Muscle of back (tissue), 3 donors: ENCODE measurements at regions not wholly inside any gene's neighbourhood (a gene's known extent, or its start where the extent isn't known, plus 50 kb on each side); places are given as distances from the start of the nearest gene placed in this dataset.

Experiments used
- DNase-seq, 3 donors: peaks; one replicate each; pipeline versions ENCODE4 v3.0.0 to v3.0.0-alpha.2; 2013

DNA sequence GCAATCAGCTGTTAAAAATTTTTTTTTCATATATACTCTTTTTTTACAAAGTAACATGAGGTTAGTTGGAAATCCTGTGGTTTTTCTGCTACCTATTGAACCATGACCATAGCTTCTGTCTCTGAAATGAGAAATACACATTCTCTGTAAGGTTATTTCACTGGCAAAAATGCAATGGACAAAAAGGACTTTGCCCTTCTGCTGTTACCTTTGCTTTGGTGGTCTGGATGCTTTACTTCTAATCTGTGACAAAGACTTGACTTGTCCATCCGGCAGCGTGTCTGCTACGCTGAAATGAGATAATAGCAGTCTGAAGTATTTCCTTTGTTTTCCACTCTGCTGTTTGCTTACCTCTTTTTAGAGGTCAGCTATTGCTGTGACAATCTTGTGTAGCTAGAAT is 412.8 kb downstream of the SLITRK6 start:
- peak in 2 of 3 donors; percentile 7 to 22 for DNase-seq

GRCh38 chr13:85383291-85383690 is 415.9 kb downstream of the SLITRK6 start:
- DNase-seq, result no peak

DNA sequence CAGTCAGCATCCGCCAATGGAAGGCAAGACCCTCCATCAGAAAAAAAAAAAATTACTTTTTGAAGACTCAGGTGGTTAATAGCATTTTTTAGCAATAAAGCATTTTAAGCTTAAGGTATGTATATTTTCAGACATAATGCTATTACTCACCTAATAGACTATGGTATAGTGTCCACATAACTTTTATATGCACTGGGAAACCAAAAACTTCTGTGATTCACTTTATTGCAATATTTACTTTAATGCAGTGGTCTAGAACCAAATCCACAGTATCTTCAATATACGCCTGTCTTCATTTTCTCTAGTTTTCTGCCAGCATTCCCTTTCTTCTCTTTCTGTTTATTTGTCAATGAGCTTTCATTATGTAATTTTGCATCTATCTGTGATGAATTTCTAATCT is 418.1 kb downstream of the SLITRK6 start:
- no peak for DNase-seq

- no peak for DNase-seq
These were observed 419.2 kb downstream of the SLITRK6 start for GRCh38 chr13:85379991-85380390.

DNA sequence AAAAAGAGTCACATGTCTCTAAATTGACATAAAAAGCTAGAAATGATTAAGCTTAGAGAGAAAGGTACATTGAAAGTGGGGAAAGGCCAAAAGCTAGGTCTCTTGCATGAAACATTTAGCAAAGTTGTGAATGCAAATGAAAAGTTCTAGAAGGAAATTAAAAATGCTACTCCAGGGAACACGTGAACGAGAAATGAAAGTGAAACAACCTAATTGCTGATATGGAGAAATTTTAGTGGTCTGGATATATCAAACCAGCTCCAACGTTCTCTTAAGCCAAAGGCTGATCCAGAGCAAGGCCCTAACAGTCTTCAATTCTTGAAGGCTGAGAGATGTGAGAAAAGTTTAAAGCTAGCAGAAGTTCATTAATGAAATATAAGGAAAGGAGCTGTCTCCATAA is 419.8 kb downstream of the SLITRK6 start:
- no peak for DNase-seq

- DNase-seq, result no peak
These were observed 421.4 kb downstream of the SLITRK6 start for GRCh38 chr13:85377783-85378182.

GRCh38 chr13:85373322-85373721 is 425.9 kb downstream of the SLITRK6 start:
- no peak for DNase-seq

GRCh38 chr13:85371254-85371653 is 428.0 kb downstream of the SLITRK6 start:
- DNase-seq, result no peak

DNA sequence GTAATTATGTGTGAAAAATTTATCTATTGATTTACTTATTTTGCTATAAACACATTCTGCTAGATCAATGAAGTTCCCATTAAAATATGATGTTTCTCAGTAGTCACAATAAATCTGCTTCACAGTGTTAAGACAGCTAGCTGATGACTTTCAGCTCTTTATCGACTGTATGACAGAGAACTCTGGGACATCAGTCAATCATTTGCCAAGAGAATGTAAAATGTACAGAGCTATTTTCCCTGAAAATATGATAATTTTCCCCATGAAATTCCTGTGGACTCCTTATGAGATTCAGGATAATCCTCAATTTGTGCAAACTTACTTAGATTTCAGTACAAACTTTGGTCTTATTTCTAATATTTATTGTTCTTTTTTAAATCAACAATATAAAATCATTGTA is 430.5 kb downstream of the SLITRK6 start:
- no peak for DNase-seq

DNA sequence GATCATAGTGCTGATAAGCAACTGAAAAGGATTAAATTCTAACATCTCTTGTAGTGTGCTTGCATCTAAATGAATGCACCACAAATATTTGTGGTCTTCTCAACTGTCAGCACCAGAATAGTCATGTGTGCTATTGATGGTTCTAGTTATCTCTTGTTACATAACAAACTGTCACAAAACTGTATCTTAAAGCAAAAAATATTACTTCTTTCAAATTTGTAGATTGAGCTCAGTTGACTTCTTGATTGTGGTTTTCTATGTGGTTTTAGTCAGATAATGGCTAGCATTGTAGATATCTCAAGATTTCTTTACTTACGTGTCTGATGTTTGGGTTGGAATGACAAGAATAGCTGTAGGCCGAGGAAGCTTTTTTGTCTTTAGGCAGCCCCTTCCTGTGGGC is 431.3 kb downstream of the SLITRK6 start:
- DNase-seq, result peak in 1 of 3 donors; percentile 14

- peak in 1 of 3 donors; percentile 27 for DNase-seq
These were observed 432.3 kb downstream of the SLITRK6 start for GRCh38 chr13:85366759-85367417.

DNA sequence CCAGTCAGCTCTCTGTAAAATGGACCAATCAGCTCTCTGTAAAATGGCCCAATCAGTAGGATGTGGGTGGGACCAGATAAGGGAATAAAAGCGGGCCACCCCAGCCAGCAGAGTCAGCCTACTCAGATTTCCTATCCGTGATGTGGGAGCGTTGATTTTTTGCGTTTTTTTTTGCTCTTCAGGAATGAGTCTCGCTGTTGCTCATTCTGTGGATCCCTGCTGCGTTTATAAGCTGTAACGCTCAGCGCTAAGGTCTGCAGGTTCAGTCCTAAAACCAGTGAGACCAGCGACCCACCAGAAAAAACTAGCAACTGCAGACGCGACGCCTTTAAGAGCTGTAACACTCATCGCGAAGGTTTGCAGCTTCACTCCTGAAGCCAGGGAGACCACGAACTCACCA is 435.7 kb downstream of the SLITRK6 start:
- DNase-seq, result no peak

- no peak for DNase-seq
These were observed 436.2 kb downstream of the SLITRK6 start for GRCh38 chr13:85362980-85363379.

- DNase-seq, result no peak
These were observed 452.0 kb downstream of the SLITRK6 start for GRCh38 chr13:85347251-85347650.

GRCh38 chr13:85334187-85334586 is 465.0 kb downstream of the SLITRK6 start:
- DNase-seq, result no peak

GRCh38 chr13:85333506-85334020 is 465.7 kb downstream of the SLITRK6 start:
- DNase-seq, result peak in 2 of 3 donors; percentile 11 to 40

DNA sequence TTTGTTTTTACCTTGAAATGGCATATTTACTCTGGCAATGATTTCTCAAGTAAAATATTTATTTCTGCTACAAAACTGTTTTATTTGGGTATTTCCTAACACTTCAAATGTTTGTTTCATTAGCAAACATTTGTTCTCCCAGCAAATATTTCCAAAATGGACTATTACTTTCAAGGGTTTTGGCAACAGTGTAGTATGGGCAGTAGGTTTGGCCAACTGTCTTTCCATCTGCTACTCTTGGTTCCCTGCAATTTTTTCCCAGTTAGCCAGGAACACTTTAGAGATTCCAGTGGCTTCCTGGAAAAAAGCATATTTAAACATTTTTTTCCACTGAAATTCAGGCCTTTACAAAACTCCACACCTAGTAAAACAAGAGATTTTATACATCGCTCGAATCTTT is 466.6 kb downstream of the SLITRK6 start:
- peak in 1 of 3 donors; percentile 22 for DNase-seq

DNA sequence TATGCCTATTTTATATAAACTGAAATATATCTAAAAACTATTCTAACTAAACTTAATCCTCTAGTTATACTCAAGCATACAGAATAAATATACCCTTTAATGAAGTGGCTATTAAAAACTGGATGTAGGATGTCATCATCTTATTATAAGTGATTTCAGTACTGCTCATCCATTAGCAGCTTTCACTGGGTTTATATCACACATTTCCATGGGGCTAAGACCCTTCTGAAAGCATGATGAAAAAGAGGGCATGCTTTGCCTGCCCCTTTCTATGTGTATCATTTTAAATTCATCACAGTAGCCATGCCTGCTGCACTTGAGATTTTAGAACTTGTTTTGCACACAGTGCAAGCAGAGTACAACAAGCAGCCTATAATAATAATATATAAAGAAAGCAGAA is 477.5 kb downstream of the SLITRK6 start:
- no peak for DNase-seq

DNA sequence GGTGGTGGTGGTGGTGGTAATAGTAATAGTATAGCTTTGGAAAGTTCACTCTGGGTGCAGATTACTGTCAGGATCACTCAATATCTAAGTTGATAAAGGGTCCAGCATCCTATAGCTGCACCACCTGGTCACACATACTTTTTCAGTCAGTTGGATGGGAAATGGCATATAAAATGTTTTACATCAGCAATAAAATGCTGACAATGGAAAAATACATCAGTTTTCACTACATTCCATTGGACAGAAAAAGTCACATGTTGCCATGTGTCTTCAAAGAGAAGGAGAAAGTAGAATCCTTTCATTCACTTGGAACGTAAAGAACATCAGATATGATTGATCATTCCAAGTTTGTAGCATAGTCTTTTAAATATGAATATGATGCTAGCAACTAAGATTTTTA is 481.4 kb downstream of the SLITRK6 start:
- DNase-seq, result no peak

- peak in 2 of 3 donors; percentile 8 to 59 for DNase-seq
These were observed 482.7 kb downstream of the SLITRK6 start for GRCh38 chr13:85316506-85317025.

GRCh38 chr13:85314686-85315085 is 484.5 kb downstream of the SLITRK6 start:
- no peak for DNase-seq

DNA sequence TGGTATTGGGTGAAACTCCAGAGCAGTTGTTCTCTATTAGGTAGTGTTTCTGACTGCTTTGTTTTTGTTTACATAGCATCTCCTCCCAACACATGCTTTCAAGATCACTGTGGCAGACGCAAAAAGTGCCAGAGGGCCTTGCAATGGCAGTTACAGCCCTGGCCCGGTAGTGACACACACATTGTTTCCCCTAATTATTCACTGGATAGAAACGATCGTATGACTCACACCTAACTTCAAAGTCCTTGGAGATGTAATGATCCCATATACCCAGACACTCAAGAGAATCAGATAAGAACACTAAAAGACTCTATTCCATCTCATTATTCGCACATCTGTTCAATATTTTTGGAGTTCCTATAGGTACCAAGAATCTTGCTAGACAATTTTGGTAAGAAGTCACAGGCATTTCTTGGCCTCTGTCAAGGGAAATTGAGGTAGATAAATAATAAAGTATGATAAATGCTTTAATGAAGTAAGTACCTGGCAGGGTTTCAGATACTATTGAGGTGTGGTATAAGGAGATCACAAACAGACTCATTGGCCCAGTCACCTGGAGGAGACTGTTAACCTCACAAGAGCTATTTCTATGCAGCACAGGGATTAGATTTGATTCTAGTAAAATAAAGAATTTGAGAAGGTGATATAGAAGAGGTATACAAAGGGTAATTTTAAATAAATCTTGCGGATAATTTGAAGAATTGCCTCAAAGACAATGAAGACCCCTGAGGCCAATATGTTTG is 485.3 kb downstream of the SLITRK6 start:
- DNase-seq, result peak in 1 of 3 donors; percentile 6

- DNase-seq, result no peak
These were observed 487.1 kb downstream of the SLITRK6 start for GRCh38 chr13:85312071-85312470.
